Amniotic stem cell (primary cell): ENCODE measurements at regions not wholly inside any gene's neighbourhood (a gene's known extent, or its start where the extent isn't known, plus 50 kb on each side); places are given as distances from the start of the nearest gene placed in this dataset.

Experiments used
- DNase-seq: peaks from one replicate; lab custom pipeline; 2025; lab: John Stamatoyannopoulos, UW

DNA sequence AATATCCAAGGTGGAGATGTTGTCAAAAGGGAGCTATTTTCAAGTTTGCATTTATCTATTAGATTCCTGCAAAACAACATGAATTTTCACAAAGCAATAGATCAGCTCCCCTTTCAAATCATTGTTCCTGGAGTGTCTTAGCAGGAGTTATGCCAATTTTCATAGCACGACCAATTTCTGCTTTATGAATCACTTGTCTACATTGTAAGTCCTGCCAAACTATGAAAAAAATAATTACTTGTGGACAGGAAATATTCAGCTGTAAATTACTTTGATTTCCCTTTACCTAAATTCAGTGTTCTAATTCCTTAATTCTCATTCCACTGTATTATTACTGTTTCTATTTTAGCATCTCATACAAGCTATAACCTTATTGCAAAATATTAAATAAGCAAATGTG lies 1289.6 kb downstream of the NSUN3 start:
- no peak for DNase-seq

DNA sequence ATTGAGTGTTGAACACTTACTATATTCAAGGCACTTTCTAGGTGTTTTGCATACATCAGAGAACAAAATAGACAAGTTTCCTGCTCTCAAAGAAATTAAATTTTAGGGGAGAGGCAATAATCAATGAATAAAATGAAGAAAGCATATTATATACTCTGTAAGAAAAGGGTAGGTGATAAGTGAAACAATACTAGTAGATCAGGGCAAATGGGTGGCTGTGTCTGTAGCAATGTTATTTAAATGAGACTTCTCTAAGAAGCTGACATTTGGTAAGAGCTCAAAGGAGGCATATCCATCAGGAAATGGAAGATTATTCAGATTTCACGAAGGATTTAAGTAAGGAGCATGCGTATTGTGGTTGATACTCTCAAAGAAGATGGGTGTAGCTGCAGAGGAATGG lies 1291.6 kb downstream of the NSUN3 start:
- DNase-seq: no peak

DNA sequence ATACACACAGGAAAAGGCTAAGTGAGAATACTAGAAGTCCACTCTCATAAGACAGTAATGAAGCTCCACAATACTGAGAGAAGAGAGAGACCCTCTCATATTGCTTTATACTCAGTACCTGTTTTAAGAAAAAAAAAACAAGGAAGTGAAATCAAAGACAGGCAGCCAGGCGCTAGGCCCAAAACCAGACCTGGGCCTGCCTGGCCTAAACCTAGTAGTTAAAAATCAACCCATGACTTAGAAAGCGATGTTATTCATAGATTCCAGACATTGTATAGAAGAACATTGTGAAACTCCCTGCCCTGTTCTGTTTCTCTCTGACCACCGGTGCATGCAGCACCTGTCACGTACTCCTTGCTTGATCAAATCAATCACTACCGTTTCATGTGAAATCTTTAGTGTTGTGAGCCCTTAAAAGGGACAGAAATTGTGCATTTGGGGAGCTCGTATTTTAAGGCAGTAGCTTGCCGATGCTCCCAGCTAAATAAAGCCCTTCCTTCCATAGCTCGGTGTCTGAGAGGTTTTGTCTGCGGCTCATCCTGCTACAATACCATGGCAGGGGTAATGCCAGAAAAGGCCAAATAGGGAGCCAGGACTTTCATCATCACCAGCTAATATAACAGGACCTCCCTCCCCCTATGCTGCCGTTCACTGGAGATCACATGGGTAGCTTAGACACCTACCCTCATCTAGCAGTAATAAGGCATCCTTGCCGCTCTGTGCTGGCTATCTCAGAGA lies 1294.1 kb downstream of the NSUN3 start:
- DNase-seq: no peak

DNA sequence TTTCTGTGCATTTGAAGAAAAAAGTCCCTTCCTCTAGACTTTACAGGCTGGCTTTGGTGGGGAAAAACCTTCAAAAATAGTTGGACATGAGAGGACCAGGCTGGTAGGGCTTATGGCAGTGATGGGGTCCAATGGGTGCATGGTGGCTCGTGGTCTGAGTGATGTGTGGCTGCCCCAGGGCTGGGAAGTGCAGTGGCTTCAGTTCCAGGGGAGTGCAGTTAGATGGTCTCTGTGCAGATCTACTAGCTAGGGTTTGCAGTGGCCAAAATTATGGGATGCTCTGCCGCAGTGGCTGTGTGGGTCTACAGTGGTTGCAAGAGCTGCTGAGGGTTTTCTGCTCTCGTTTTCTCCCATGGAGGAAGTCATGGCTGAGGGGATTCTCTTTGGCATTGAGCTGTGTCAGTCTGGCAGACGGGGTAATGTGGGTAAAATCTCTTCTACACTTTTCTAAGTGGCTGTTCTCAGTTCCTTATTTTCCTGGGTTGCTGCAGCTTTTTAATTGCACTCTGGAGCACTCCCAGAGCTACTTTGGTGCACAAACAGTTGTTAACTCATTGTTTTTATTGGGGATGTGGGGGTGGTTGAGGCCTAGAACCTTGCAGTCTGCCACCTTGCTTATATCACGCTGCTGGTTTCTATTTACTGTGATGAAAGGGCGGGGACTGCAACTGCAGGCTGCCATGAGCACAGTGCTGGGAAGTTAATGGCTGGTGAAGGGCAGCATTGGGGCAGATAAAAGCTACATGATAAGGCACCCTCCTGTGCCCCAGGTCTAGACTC lies 1324.6 kb downstream of the NSUN3 start:
- DNase-seq: no peak

DNA sequence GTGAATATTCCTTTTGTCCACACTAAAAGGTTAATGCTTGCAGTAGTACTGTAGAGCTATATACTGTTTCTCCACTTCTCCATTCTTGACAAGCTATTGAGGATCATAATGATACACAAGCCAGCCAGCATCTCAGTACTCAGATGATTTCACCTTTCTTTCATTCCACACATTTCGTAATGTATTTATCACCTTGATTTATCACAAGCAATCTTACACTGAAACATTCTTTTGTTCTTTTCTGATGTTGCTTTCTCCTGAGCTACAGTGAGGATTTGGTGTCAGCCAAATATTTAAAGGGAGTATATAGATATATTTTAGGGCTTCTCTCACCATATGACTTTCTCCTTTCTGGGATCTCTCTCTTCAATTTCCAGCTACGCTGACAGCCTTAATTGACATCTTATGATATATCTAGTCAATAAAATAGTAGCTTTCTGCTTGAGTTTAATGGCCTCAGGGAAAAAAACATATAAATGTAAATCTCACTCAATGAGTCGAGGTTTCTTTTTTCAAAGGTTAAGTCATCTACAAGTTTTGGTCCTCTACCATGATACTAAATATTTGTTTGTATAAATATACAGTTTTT lies 1327.0 kb downstream of the NSUN3 start:
- no peak for DNase-seq

DNA sequence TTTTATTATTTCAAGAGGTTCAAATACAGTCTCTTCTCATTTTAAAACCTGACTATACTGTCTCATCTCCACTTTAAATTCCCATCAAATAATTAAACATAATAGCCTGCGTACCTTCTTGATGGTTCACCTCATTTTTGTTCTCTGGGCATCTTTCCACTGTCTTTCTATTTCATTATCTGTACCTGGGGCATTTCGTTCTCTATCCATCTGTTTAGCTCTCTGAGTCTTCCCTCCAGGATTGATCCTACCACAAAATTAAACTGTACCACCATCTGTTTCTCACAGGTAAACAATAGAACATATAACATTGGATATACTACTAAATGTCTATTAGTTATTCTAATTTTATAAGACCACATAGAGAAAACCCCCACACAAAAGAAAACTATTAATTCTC lies 1331.4 kb downstream of the NSUN3 start:
- no peak for DNase-seq

DNA sequence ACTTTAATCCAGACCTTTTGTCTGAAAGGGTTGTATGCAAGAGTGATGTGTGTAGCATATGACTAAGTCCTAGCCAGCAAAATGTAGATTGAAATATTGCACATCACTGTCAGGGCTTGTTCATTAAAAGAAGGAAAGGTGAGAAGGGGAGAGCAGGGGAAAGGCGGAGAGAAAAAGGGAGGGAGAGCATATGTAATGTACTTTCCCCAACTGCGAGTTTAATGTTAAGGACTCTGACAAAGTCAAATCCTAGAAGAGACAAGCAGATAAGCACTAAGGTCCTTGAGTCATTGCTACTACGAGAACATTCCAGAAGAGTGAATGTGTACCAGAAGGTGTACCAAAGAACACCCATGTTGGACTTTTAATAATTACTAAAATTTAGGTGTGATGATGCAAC lies 1336.7 kb downstream of the NSUN3 start:
- no peak for DNase-seq

DNA sequence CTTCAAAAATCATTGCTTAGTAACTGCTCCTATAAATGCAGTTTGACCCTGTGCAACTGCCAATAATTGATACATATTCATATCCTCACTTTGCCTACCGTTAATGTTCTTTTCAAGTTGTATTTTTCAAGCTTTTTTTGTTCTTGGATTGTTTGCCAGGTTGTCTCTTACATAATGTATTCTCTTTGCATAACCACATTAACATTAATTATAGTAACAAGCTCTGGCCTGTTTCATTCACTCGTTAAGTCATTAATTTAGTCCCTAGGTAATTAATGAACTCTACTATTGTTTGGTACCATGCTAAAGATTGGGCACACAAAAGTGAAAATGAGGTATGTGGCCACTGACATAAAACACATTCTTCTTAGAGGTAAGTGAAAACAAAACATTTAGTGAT lies 1338.8 kb downstream of the NSUN3 start:
- no peak for DNase-seq

DNA sequence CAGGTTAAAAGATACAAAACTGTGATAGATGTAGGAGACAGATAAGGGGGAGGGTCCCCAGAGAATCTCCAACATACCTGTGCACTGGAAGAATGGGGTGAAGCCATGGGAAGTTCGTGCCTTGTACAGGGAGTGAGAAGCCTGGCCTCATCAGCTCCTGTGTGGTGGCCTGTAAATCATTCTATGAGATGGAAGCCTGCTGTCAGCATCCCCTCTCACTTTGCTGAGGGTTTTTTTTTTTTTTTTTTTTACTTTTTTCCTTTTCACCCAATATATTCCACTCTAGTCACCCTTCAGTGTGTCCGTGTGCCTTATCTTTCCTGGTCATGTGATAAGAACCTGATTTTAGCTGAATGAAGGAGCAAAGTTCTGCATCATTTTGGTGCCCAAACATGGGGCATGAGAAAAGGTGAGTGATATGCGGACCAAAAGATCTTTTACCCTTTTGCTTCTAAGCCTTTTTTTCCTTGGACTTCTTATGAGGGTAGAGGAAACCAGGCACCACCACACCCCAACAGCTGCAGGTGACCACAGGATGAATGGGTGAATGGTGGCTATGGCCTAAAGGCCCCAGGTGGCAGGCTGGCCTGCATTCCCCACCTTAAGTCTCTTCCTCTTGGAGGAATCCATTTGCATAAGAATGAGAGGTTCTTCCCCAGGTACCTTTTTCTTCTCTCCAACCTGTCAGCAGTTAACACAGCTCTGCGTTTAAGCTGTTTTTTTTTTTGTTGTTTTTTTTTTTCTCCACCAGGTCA lies 1345.0 kb downstream of the NSUN3 start:
- DNase-seq: no peak

DNA sequence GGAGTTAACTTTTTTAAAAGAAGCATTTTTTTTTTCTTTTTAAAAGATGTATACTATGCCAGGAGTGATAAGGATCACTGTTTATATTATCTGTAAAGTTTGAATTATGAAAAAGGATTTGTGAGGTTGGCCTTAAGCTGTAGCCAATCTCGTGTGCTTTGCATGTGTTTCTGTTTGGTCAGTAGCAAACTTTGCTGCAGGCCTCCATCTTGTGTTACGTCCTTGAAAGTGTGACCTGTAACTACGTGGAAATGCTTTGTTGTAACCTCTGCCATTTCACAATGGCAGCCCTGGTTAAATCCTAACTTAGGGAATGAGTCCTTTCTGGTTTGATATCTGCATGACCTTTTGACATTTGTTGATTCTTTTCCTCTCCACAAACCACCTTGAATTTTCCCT lies 1345.6 kb downstream of the NSUN3 start:
- DNase-seq: no peak

DNA sequence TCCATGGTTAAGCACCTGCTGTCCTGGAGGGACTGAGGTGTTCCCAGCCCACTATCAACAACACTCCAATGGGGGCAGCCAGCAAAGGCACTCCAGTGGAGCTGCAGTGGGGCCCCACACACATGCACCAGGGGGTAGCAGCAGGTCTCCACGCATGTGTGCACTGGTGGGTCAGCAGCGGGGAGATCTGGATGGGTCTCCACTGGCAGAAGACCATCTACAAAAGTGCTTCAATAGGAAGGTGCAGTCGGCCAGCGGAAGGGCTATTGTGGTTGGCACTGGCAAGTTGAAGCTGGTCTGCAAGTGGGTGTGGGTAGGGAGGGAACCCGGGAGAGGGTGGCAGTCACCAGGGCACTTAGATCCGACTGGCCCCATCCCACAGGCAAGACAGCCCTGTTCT lies 1355.4 kb downstream of the NSUN3 start:
- no peak for DNase-seq

DNA sequence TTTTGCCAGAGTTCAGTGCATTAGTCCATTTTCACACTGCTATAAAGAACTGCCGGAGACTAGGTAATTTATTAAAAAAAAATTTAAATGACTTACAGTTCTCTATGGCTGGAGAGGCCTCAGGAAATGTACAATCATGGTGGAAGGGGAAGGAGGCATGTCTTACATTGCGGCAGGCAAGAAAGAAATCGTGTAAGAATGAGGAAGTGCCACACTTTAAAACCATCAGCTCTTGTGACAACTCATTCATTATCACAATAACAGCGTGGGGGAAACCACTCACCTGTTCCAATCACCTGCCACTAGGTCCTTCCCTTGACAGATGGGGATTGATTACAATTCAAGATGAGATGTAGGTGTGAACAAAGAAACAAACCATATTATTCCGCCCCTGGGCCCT lies 1361.4 kb downstream of the NSUN3 start:
- DNase-seq: no peak

DNA sequence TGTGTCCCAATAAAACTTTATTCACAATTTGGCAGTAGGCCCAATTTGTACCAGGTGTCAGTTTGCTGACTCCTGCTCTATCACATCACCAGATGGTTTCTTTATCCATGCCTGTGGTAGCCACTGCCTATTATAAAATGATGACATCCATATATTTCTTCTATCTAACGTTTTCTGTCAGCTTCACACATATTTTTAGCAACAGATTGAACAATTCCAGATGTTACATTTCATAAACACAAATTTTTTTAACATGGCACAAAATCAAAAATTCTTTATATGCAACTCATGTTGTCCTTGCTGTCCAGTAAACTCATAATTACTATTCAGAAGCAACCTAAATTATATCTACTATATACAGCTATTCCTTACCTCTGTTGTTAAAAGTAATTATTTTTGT lies 1371.6 kb downstream of the NSUN3 start:
- DNase-seq: no peak

DNA sequence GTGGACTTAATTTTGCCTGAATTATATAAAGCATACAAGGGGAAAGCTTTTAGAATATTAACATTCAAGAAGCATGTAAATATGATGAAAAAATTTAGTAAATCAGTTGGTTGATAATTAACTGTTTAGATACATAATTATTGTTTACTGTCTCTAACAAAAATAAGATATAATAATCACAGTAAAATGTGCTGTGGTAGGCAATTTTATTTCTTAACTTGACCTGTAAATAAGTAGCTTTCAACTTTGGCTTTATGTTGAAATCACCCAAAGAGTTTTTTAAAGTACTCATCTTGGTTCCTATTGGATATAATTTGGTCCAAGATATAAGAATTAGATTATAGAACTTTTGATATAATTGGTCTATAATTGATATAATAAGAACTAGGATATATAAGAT lies 1374.5 kb downstream of the NSUN3 start:
- DNase-seq: no peak

DNA sequence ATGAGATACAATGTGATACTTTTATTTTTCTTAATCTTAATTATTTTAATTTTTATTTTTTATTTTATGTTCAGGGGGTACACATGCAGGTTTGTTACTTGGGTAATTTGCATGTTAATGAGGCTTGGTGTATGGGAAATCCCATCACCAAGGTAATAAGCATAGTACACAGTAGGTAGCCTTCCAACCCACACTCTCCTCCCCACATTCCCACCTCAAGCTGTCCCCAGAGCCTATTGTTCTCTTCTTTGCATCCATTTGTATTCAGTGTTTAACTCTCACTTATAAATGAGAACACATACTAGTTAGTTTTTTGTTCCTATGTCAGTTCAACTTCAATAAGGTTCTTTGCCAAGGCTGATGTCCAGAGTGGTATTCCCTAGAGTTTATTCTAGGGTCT lies 1375.4 kb downstream of the NSUN3 start:
- no peak for DNase-seq

DNA sequence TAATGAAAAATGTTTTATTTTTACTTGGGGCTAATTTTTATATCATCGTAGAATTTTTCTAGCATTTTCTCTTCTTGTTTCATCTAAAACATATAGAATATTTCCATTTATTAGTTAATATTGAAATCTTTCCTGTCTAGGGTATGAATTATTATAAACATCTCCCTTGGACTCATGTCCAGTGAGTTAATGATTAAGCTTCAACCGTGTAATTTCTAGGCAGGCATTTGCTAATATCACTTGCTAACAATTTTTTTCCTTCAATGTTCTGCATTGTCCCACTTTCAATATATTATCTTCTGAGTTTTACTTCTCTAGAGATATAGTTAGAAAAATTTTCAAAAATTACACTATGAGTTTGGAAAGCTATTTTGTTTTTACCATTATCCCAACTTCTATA lies 1371.6 kb upstream of the EPHA6 start:
- DNase-seq: no peak

DNA sequence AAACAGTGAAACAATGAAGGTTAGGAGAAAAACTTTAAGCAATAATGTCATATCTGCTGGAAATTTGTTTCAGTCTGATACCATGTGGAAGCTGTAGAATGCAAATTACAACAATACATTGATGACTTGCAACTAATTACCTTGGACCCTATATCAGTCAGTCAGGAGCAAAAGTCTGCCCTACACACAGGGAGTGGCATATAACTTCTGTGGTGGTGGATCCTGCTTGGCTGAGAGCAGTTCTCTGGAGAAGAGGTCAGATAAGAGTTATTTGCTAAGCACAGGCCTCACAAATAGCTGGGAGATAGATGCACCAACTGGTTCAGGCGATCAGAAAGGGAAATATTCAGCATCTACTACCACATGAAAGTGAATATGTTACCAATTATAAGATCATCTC lies 1364.6 kb upstream of the EPHA6 start:
- no peak for DNase-seq

DNA sequence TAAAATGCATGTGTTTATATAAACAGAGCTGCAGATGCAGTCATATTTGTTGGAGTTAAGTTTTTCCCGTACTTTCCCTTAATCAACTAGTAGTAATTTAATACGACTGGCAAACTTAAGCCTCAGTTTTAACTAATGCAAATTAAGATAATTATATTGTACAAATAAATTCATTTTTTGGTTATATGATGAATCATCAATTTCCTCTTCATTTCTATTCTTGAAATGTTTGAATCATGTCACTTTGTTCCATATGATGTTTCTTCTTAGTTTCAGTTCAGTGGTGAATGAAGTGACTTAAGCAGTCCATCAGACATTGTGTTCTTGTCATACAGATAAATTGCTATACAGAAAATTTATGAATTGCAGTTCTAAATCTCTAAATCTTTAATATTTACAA lies 1361.2 kb upstream of the EPHA6 start:
- no peak for DNase-seq

DNA sequence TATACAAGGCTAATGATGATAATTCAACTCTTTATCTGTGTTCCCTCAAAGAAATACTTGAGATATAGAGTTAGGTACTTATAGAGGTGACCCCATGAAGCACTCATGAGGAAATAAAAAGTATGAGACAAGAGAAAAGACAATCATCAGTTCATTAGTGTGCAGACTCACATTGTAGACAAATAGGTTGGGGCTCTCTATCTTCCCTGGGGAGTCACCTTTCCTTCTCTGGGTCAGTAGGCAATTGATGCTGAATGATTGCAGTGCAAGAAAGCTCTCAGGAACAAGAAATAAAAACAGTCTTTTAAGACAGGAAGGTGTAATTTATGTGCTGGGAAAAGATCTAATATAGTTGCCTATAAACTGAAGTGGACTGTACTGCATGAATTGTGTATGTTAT lies 1357.6 kb upstream of the EPHA6 start:
- no peak for DNase-seq

DNA sequence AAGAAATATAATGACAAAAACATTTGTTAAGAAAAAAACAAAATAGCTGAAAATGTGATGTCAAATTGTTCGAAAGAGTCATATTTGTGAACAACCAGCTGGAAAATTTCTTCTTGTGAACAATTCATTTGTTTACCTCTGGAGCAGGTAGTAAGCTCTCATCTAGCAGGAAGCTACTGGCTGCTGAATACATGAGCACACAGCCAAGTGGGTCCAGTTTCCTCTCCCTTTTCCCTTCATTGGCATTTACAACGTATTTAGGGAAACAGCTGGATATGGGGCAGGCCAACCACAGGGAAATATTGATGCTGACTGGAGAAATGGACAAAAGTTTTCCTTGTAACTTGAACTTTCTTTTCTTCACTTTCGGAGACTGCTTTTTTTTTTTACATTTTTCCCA lies 1354.7 kb upstream of the EPHA6 start:
- no peak for DNase-seq

DNA sequence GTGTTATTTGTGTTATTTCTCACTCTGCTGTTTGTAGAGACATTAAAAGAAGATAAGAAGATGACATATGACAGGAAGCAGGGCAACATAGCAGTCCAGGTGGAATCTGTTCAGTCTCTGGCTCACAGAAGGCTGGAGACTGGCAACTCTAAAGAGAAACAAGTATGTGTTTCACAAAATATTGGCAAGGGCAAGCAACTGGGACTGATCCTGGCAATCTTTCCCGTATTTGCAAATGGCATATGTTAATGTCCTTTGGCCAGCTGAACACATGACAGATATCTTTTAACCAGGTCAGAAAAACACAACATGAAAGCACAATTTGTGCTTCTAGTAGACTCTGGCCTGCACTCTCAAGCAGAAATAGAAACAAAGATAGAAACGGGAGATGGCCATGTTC lies 1354.1 kb upstream of the EPHA6 start:
- DNase-seq: no peak

DNA sequence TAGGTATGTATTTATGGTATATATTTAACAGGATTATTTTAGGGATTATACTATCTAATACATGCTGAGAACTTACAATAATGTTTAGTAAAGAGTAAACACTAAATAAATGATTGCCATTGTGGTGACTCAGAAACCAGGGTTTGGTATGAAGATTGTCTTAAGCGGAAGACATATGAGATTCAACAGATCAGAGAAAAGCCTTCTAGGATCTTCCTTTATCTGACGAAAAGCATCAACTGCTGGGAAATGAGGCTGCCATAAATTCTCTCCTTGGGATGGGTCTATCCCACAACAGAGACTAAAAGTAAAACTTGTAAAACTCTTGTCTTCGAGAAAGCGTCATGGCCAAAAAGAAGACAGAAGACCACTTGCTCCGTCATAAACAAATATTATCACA lies 1352.2 kb upstream of the EPHA6 start:
- no peak for DNase-seq

DNA sequence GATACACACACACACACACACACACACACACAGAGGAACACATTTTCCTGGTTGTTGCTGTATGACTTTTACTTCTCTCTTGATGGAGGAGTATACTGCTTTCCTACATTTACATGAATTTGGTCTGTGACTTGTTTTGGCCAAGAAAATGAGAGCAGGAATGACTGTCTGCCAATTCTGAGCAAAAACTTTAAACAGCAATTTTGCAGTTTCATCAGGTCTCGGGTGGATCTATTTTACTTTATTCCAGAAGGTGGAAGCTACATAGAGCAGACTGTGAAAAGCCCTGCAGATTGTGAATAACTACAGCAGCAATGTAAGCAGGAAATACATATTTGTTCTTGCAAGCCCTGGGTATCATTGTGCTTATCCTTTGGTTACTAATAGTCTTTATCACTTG lies 1350.0 kb upstream of the EPHA6 start:
- DNase-seq: no peak
